NCI-H1092 treated with DMSO at 0.1 percent for 48 hours (cell line): ENCODE measurements at regions not wholly inside any gene's neighbourhood (a gene's known extent, or its start where the extent isn't known, plus 50 kb on each side); places are given as distances from the start of the nearest gene placed in this dataset.
"Not testable (repeated sequence)": the region's sequence is repeated elsewhere in the genome, so short reads cannot be mapped to it uniquely, and the experiment has no call there.

Experiments used
- DNase-seq: peaks from one replicate; lab custom pipeline; 2025; lab: John Stamatoyannopoulos, UW

GRCh38 chr9:97248252-97248651 lies 59.2 kb upstream of the CCDC180 start:
- DNase-seq: not testable (repeated sequence)

DNA sequence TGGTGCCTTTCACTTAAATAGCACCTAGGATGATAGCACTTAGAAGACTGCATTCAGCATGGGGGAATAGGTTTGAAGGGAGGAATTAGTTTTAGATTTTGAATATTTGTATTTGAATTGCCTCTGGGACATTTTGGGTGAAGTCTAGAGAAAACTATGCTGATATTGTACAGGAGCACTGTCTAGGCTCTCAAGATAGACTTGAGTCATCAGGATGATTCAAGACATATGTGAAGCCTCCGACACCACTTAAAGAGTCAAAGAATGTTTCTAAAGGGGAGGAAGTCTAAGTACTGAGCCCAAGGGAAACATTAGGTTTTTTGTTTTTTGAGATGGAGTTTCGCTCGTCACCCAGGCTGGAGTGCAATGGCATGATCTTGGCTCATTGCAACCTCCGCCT lies 63.9 kb upstream of the CCDC180 start:
- no peak for DNase-seq

DNA sequence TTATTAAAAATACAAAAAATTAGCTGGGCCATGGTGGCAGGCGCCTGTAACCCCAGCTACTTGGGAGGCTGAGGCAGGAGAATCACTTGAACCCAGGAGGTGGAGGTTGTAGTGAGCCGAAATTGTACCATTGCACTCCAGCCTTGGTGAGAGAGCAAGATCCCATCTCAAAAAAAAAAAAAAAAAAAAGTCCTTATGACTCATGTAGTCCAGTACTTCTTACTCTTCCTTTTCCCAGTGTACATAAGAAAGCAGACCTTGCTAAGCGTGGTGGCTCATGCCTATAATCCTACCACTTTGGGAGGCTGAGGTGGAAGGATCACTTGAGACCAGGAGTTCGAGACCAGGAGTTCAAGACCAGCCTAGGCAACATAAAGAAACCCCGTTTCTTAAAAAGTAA lies 66.0 kb upstream of the CCDC180 start:
- DNase-seq: not testable (repeated sequence)

DNA sequence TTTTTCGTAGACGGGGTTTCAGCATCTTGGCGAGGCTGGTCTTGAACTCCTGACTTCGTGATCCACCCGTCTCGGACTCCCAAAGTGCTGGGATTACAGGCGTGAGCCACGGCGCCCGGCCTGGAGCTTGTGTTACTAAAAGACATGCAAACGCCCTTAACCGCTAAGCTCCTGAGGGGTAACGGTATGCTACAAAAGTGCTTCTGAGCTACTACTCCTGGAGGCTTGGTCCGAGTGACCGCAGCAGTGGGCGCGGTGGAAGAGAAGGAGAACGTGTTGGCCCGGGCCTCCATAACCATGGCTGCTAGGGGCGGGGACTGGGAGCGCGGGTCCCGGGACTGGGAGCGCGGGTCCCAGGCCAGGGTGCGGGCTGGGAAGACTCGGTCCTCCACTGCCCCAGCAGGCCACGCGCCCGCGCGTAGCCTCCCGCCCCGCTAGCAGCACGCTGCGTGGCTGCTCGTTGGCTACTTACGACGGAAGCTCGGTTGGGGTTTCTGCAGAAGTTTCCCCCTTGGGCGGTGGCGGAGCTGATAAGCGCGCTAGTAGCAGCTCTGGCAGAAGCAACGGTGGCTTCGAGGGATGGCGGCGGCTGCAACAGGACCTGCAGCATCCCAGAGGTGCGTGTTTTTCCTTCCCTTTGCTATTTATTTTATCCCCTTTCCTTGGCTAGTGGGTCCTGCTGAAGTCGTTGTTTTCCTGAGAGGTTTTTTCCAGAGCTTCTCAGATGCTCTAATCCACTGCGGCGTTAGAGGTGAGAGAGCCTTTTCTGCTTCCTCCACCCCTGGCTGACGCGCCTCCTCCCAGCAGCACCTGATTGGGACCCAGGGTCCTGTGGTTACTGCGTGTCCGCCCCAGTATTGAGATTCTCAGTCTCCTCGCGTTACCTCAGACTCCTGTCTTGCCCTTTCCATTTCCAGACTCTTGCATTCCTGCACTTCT lies 69.2 kb upstream of the CCDC180 start:
- DNase-seq: peak; percentile 75

DNA sequence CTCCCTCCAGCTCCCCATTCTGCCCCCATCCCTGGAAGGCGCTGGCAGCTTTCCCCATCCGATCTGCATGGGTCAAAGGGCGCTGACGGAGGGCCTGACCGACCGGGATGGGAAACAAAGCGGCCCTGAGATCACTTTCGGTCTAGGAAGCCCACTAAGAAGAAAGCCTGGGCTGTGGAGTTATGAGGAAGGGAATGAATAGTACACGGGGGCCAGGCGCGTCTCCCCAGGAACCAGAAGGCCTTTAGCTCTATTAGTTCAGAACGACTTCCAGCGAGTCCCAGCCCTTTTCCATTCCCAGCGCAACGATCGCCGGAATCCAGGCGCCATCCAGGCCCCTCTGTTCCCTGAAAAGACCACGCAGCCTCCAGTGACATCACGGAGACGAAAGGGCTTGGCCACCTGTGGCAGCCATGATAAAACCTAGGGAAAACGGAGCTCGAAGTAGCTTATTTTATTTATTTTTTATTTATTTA lies 70.1 kb upstream of the CCDC180 start:
- no peak for DNase-seq

DNA sequence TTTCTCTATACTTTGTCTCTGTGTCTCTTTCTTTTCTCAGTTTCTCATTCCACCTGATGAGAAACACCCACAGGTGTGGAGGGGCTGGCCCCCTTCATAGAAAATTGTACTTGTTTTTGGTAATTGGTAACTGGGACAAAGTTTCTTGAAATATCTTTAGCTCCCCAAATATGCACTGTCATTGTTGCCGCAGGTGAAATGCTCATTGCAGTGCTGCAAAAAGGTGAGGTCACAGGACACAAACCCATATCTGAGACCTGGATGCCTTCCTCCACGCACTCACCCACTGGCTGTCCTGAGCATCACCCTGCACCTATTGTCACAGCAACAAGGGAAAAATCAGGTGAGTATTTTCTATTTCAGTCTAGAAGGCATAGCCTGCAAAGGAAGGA lies 74.5 kb upstream of the CCDC180 start:
- not testable (repeated sequence) for DNase-seq

DNA sequence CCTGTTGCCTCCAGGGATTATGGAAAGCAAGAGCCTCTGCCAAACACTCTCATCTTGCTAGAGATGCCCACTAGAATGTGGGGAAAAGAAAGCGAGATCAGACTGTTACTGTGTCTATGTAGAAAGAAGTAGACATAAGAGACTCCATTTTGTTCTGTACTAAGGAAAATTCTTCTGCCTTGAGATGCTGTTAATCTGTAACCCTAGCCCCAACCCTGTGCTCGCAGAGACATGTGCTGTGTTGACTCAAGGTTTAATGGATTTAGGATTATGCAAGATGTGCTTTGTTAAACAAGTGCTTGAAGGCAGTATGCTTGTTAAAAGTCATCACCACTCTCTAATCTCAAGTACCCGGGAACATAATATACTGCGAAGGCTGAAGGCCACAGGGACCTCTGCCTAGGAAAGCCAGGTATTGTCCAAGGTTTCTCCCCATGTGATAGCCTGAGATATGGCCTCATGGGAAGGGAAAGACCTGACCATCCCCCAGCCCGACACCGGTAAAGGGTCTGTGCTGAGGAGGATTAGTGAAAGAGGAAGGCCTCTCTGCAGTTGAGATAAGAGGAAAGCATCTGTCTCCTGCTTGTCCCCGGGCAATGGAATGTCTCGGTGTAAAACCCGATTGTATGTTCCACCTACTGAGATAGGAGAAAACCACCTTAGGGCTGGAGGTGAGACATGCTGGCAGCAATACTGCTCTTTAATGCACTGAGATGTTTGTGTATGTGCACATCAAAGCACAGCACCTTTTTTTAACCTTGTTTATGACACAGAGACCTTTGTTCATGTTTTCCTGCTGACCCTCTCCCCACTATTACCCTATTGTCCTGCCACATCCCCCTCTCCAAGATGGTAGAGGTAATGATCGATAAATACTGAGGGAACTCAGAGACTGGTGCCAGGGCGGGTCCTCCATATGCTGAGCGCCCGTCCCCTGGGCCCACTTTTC lies 75.1 kb upstream of the CCDC180 start:
- DNase-seq: not testable (repeated sequence)

DNA sequence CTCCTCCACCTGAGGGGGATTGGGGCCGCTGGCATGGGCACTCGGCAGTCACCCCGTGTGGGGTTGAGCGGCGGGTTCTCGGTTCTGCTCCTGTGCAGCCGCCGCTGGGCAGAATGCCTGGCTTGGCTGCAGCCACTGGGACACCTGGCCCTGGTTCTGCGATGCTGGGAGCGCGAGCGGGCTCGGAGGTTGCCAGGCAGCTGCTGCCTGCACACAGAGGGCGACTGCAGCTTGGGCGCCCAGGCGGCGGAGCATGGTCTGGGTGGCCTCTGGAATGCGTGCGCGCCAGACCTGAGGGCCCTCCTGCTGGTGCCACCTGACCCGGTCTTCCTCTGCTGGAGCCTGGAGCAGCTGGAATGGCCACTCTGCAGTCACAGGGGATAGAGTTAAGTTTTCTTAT lies 85.1 kb upstream of the CCDC180 start:
- DNase-seq: peak; percentile 18

DNA sequence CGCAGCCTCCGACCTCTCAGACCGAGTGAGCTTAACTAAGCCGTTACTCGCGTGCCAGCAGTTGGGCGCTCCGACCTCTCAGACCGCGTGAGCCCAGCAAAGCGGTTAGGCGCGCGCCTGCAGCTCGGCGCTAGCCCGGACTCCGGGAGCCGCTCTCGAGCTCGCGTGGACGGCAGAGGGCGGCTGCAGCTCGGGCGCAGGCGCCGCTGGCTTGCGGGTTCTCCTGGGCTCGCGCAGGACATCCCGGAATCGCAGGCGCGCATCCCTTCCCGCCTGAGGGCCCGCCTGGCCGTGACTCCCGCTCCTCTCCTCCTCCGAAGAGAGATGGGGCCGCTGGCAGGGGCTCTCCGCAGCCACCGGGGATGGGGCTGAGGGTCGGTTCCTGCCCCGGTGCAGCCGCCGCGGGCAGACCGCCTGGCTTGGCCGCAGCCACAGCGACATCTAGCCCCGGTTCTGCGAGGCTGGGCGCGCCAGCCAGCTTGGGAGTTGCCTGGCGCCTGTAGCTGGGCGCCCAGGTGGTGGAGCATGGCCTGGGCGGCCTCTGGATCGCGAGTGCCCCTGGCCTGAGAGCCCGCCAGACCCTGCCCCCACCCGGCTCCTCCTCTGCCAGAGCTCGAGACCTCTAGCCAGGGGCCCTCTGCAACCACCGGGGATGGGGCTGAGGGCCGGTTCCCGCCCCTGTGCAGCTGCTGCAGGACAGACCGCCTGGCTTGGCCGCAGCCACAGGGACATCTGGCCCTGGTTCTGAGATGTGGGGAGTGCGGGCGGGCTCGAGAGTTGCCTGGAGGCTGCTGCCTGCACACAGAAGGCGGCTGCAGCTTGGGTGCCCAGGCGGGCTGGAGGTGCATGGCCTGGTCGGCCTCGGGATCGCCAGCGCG lies 85.7 kb upstream of the CCDC180 start:
- DNase-seq: peak; percentile 72

- DNase-seq: no peak
These were observed 86.5 kb upstream of the CCDC180 start for GRCh38 chr9:97220894-97221477.

- not testable (repeated sequence) for DNase-seq
These were observed 87.1 kb upstream of the CCDC180 start for GRCh38 chr9:97220396-97220795.

DNA sequence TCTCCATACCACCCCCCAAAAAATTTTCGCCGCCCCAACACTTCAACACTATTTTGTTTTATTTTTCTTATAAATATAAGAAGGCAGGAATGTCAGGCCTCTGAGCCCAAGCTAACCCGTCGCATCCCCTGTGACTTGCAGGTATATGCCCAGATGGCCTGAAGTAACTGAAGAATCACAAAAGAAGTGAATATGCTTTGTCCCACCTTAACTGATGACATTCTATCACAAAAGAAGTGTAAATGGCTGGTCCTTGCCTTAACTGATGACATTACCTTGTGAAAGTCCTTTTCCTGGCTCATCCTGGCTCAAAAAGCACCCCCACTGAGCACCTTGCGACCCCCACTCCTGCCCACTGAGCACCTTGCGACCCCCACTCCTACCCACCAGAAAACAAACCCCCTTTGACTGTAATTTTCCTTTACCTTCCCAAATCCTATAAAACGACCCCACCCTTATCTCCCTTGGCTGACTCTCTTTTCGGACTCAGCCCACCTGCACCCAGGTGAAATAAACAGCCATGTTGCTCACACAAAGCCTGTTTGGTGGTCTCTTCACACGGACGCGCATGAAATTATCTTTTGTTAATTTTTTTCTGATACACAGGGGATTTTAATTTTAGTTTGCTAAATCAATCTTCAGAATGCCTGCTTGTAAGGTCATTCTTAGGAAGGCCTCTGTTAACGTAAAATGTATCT lies 87.9 kb upstream of the CCDC180 start:
- not testable (repeated sequence) for DNase-seq

GRCh38 chr9:97215127-97215526 lies 92.3 kb upstream of the CCDC180 start:
- DNase-seq: not testable (repeated sequence)

DNA sequence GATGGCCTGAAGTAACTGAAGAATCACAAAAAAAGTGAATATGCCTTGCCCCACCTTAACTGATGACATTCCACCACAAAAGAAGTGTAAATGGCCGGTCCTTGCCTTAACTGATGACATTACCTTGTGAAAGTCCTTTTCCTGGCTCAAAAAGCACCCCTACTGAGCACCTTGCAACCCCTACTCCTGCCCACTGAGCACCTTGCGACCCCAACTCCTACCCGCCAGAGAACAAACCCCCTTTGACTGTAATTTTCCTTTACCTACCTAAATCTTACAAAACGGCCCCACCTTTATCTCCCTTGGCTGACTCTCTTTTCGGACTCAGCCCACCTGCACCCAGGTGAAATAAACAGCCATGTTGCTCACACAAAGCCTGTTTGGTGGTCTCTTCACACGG lies 92.9 kb upstream of the CCDC180 start:
- DNase-seq: not testable (repeated sequence)

DNA sequence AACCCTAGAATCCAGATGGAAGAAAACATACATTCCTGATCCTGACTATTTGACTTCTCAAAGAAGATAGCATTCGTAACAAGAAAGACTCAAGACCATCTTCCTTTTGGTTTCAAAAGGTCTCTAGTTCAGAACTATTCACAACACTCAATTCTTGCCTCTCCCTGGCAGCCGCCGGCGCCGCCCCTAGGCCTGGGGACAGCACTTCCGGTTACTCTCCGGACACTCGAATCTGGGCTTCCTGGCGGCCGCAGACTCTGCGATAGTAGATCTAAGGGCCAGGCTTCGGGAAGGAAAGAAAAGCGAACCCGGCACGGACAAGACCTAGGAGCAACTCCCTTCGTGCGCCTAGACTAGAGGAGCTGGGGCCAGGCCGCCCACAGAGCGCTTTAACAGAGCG lies 107.8 kb upstream of the CCDC180 start:
- DNase-seq: not testable (repeated sequence)

DNA sequence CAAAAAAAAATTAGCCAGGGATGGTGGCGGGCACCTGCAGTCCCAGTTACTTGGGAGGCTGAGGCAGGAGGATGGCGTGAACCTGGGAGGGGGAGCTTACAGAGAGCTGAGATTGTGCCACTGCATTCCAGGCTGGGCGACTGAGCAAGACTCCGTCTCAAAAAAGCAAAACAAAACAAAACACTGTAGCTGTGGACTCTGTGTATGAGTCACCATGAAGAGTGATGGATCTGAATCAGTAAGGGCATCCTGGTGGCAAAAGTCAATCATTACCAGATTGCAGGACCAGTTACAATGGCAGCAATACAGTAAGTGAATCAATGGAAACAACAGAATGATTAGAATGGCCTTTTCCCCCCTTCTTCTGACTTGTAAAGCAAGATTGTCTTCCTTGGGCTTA lies 113.7 kb upstream of the CCDC180 start:
- DNase-seq: not testable (repeated sequence)

DNA sequence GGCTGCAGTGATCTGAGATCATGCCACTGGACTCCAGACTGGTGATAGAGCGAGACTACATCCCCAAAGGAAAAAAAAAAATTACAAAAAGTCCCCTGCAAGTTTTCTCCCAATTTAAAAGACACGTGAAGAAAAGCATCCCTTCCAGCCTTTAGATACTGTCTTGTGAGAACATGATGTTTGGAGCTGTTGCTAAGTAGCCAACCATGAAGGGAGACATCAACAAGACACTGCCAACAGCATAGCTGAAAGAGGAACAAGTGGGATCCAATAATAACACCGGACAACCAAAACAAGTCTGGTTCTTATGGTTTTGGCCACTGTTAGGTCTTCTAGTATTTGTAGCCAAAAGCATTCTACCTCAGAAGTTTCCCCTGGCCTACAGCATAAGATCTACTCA lies 118.9 kb upstream of the CCDC180 start:
- no peak for DNase-seq

DNA sequence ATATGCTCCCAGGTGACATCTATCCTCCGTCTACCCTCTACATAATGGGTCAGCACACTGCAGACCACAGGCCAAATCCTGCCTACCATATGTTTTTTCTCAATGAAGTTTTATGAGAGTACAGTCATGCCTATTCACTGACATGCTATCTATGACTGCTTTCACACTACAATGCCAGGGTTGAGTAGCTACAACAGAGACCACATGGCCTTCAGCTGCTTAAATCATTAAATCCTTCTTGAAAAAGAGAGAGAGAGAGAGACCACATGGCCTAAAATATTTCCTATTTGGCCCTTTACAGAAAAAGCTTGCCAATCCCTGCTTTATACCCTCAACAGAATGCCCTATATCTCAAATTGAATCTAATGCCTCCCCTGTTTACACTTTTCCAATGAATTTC lies 119.8 kb upstream of the CCDC180 start:
- not testable (repeated sequence) for DNase-seq

DNA sequence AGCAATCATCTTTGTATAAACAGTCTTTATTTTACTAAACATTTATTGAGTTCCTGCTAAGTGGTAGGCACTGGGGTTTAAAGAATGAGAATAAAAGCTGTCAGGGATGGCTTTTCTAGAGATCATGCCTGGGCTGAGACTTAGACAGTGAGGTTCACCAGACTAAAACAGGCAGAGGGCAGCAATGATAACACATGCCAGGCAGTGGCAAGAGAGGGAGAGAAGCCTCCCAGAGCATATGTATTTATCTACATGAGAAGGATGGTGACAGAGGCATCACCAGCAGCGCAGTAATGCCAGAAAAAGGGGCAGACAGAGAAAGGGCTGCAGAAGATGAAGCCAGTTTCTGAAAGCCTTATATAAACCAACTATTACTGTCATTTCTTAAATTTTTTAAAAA lies 121.0 kb upstream of the CCDC180 start:
- DNase-seq: no peak

DNA sequence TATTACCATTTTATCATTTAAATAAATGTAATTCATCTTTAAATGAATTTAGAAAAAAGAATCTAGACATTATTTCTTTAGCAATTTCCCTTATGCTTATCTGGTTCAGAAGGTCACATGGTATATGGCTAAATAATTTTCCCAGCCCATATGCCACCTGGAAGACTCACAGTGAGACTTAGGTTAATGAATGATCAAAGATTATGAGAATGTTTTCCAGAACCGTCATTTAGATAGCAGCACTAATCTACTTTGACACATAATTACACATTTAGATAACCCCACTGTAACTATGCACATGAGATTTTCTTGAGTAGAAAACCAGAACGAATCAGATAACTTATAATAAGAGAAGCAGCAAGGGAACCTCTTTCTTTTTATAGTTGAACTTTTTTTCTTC lies 124.9 kb upstream of the CCDC180 start:
- not testable (repeated sequence) for DNase-seq
